Osteoblast (primary cell): ENCODE measurements at regions not wholly inside any gene's neighbourhood (a gene's known extent, or its start where the extent isn't known, plus 50 kb on each side); places are given as distances from the start of the nearest gene placed in this dataset.

Experiments used
- DNase-seq: peaks from one replicate; pipeline ENCODE4 v3.0.0; 2011; ENCODE audit warnings: low spot score, mixed read lengths; ENCODE audit not compliant: insufficient read length; ENCODE audit errors: missing footprints
- H2AFZ ChIP-seq: 2 replicates; pipeline ENCODE4 v1.6.0; 2011; ENCODE audit warnings: mild to moderate bottlenecking, low read length
- H3K27ac ChIP-seq: 2 replicates; pipeline ENCODE4 v1.5.1; 2011; ENCODE audit warnings: mild to moderate bottlenecking, low read depth, low read length, moderate library complexity
- H3K27me3 ChIP-seq: 2 replicates; pipeline ENCODE4 v1.6.0; 2012; ENCODE audit warnings: mild to moderate bottlenecking, control low read depth, inconsistent platforms, low read length, moderate library complexity; ENCODE audit not compliant: insufficient read depth
- H3K36me3 ChIP-seq: 2 replicates; pipeline ENCODE4 v1.5.1; 2011; ENCODE audit warnings: mild to moderate bottlenecking, low read length, control low read depth, moderate library complexity; ENCODE audit not compliant: insufficient read depth
- H3K4me1 ChIP-seq: 2 replicates; pipeline ENCODE4 v1.5.1; 2011; ENCODE audit warnings: mild to moderate bottlenecking, low read length, control low read depth, moderate library complexity; ENCODE audit not compliant: insufficient read depth
- H3K4me2 ChIP-seq: 2 replicates; pipeline ENCODE4 v1.6.0; 2011; ENCODE audit warnings: mild to moderate bottlenecking, low read length; ENCODE audit not compliant: insufficient read depth
- H3K4me3 ChIP-seq: fragments of 200-600 bp; sonication (generic); 3 replicates; pipeline ENCODE4 v1.5.1; 2012; ENCODE audit warnings: mild to moderate bottlenecking, low read length, inconsistent platforms; ENCODE audit not compliant: insufficient read depth
- H3K79me2 ChIP-seq: 2 replicates; pipeline ENCODE4 v1.6.0; 2012; ENCODE audit warnings: mild to moderate bottlenecking, low read length, control low read depth, inconsistent platforms; ENCODE audit not compliant: insufficient read depth
- H3K9me3 ChIP-seq: 2 replicates; pipeline ENCODE4 v1.5.1; 2011; ENCODE audit warnings: low read depth, low read length, control low read depth
- H4K20me1 ChIP-seq: 2 replicates; pipeline ENCODE4 v1.6.0; 2012; ENCODE audit warnings: mild to moderate bottlenecking, low read length, control low read depth; ENCODE audit not compliant: insufficient read depth
- TF ChIP-seq, protein P1 (sequence below): IDR thresholded peaks from 2 replicates; pipeline ENCODE4 v1.5.1; 2011; ENCODE audit warnings: mild to moderate bottlenecking, low read depth, low read length, moderate library complexity; ENCODE audit errors: extremely low read depth

DNA sequence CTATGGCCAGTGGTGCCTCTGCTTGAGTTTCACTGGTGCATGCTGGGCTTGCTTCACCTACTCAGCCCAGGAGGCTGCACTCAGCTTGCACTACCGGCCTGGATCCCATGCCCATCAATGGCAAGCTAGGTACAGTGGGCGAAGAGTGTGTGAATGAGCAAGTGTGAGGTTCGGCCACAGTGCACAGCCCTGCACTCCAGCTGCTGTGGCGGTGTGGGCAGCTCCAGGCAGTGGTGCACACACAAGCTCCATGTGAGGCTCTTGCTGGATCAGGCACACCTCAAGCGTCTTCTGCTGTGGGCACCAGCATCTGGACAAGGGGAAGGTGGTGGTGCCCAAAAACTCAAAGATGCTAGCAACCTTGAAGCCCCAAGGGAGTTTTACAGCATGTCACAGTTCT, 820.9 kb upstream of the LCORL start:
- Histone ChIP-seq H3K9me3 (peaks cover 2% of the 10 kb centered on the region), H3K79me2 (no peaks in the 10 kb centered on the region), H3K4me3 (no peak overlapping the region), H3K27ac (no peak overlapping the region), H4K20me1 (no peaks in the 10 kb centered on the region), H2AFZ (no peak overlapping the region), H3K4me1 (no peaks in the 10 kb centered on the region), H3K27me3 (no peaks in the 10 kb centered on the region), H3K4me2 (no peak overlapping the region), H3K36me3 (no peaks in the 10 kb centered on the region)
- no peak for DNase-seq
- TF ChIP-seq, protein P1, sequence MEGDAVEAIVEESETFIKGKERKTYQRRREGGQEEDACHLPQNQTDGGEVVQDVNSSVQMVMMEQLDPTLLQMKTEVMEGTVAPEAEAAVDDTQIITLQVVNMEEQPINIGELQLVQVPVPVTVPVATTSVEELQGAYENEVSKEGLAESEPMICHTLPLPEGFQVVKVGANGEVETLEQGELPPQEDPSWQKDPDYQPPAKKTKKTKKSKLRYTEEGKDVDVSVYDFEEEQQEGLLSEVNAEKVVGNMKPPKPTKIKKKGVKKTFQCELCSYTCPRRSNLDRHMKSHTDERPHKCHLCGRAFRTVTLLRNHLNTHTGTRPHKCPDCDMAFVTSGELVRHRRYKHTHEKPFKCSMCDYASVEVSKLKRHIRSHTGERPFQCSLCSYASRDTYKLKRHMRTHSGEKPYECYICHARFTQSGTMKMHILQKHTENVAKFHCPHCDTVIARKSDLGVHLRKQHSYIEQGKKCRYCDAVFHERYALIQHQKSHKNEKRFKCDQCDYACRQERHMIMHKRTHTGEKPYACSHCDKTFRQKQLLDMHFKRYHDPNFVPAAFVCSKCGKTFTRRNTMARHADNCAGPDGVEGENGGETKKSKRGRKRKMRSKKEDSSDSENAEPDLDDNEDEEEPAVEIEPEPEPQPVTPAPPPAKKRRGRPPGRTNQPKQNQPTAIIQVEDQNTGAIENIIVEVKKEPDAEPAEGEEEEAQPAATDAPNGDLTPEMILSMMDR, result no peak

DNA sequence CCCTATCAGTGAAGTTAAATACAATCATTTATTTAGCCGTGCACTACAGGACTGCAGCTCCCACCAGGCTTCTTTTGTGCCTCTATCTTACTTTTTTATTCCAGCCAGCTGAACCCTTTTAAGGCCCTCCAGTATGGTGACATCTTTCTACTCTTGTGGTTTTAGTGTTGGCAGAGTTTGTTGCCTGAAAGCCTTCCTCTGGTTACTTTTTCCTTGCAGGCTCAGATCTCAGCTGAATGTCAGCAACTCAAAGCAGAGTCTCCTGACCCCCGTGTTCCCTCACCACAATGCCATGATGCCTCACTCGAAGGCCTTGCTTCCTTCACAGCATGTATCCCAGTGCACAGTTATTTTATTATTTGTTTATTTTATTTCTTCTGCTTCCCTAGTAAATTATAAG, 818.9 kb upstream of the LCORL start:
- H3K27me3 ChIP-seq, result no peaks in the 10 kb centered on the region
- H3K4me1 ChIP-seq, result no peaks in the 10 kb centered on the region
- no peak overlapping the region for H3K4me2 ChIP-seq
- H3K79me2 ChIP-seq, result no peaks in the 10 kb centered on the region
- no peak overlapping the region for H3K4me3 ChIP-seq
- H3K36me3 ChIP-seq, result no peaks in the 10 kb centered on the region
- peak; percentile 36 for DNase-seq
- H2AFZ ChIP-seq, result no peak overlapping the region
- TF ChIP-seq, protein P1, result no peak
- no peaks in the 10 kb centered on the region for H4K20me1 ChIP-seq
- no peak overlapping the region for H3K27ac ChIP-seq
- peaks cover 2% of the 10 kb centered on the region for H3K9me3 ChIP-seq

DNA sequence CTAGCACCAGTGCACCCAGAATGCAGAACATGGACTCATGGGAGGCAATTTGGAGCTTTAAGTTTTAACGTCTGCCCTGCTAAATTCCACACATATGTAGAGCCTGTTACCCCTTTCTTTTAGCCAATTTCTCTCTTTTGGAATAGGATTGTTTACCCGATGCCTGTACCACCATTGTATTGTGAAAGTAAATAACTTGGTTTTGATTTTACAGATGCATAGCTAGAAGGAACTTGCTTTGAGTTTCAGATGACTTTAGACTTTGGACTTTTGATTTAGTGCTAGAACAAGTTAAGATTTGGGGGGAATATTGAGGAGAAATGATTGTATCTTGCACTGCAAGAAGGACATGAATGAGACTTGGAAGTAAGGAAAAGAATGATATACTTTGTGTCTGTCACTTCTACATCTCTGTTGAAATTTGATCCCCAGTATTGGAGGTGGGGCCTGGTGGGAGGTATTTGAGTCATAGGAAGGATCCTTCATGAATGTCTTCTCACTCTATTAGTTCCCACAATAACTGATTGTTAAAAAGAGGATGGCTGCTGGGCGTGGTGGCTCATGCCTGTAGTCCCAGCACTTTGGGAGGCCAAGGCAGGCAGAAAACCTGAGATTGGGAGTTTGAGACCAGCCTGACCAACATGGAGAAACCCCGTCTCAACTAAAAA, 794.8 kb upstream of the LCORL start:
- H3K36me3 ChIP-seq, result no peaks in the 10 kb centered on the region
- TF ChIP-seq, protein P1, result no peak
- H3K4me2 ChIP-seq, result no peak overlapping the region
- no peak overlapping the region for H3K4me3 ChIP-seq
- H4K20me1 ChIP-seq, result no peaks in the 10 kb centered on the region
- H3K9me3 ChIP-seq, result peaks cover 3% of the 10 kb centered on the region
- no peak for DNase-seq
- H2AFZ ChIP-seq, result no peak overlapping the region
- no peaks in the 10 kb centered on the region for H3K79me2 ChIP-seq
- no peaks in the 10 kb centered on the region for H3K4me1 ChIP-seq
- H3K27me3 ChIP-seq, result no peaks in the 10 kb centered on the region
- no peak overlapping the region for H3K27ac ChIP-seq

DNA sequence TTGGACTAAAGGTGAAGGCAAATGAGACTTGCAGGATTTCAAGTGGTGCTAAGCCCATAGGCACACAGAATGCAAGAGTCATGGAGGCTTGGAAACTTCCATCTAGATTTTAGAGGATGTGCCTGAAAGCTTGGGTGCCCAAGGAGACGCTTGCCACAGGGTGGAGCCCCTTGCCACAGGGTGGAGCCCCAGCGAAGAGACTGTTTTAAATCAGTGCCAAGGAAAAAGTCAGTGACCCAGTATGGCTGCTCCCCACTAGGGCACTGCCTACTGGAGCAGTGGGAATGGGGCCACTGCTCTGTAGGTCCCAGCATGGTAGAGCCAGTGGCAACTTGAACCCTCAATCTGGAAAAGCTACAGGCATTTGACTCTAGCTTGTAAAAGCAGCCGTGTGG, 794.2 kb upstream of the LCORL start:
- no peaks in the 10 kb centered on the region for H3K27me3 ChIP-seq

More for the DNA sequence above, 794.2 kb upstream of the LCORL start:
- TF ChIP-seq, protein P1, result no peak
- Histone ChIP-seq H3K79me2 (no peaks in the 10 kb centered on the region), H3K4me1 (no peaks in the 10 kb centered on the region), H3K4me2 (no peak overlapping the region), H3K36me3 (no peaks in the 10 kb centered on the region), H2AFZ (no peak overlapping the region), H3K9me3 (peaks cover 3% of the 10 kb centered on the region), H3K4me3 (no peak overlapping the region), H4K20me1 (no peaks in the 10 kb centered on the region), H3K27ac (no peak overlapping the region)
- DNase-seq, result peak; percentile 47
